GM18858 (cell line): ENCODE measurements at regions not wholly inside any gene's neighbourhood (a gene's known extent, or its start where the extent isn't known, plus 50 kb on each side); places are given as distances from the start of the nearest gene placed in this dataset.
"Not testable (repeated sequence)": the region's sequence is repeated elsewhere in the genome, so short reads cannot be mapped to it uniquely, and the experiment has no call there.

Experiments
- ATAC-seq: cut with Tn5 transposase; IDR thresholded peaks from one replicate; pipeline ENCODE4 v1.9.1; 2021; ENCODE audit not compliant: unreplicated experiment

- ATAC-seq, result no peak
Measured at GRCh38 chr5:115469904-115470516, 74.6 kb downstream of the FEM1C start.

GRCh38 chr5:115467628-115468027 lies 76.9 kb downstream of the FEM1C start:
- ATAC-seq, result no peak

DNA sequence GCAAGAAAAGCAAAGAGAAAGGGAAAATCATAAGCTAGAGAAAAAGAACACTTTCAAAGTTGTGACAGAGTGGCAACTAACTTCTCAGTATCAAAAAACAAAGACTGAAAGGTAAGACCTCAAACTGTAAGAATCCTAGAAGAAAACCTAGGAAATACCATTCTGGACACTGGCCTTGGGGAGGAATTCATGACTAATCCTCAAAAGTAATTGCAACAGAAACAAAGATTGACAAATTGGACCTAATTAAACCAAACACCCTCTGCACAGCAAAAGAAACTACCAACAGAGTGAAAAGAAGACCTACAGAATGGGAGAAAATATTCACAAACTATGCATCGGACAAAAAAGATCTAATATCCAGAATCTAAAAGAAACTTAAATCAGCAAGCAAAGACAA lies 79.1 kb downstream of the FEM1C start:
- ATAC-seq, result no peak

- no peak for ATAC-seq
Measured at GRCh38 chr5:115463983-115464382, 80.6 kb downstream of the FEM1C start.

GRCh38 chr5:115461506-115462290 lies 82.9 kb downstream of the FEM1C start:
- no peak for ATAC-seq

DNA sequence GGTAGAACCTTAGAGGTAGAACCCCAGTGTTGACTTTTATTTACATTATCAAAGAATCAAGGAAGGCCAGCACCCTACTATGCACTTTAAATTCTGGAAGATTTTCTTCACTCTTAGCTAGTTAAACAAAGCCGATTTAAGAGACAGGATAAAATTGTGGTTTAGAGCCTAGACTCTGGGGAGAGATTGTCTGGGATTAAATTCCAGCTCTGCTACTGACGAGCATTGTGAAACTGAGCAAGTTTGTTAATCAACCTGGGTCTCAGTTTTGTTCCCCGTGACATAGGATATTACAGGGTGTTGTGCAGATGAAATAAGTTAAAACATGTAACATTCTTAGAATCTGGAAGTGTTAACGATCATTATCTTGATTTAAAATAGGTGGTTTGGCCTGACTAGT lies 83.5 kb downstream of the FEM1C start:
- ATAC-seq, result no peak

DNA sequence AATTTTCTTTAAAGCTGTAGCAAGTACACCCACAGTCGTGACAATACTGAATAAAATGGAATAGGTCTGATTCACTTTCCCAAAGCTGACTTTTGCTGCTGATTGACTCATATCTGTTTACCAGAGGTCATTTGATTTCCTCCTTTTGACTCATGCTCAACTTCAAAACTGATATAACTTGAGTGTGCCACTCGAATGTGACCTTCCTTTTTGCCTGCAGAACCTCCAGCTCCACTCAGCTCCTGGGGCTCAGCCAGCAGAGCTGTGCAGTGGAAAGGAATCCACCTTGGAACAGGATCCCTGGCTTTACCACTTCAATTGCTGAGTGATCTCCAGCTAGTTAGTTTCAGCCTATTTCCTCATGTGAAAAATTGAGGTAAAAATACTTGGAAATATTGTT lies 84.1 kb downstream of the FEM1C start:
- peak; percentile 77 for ATAC-seq

- ATAC-seq, result no peak
Measured at GRCh38 chr5:115459855-115460341, 84.7 kb downstream of the FEM1C start.

DNA sequence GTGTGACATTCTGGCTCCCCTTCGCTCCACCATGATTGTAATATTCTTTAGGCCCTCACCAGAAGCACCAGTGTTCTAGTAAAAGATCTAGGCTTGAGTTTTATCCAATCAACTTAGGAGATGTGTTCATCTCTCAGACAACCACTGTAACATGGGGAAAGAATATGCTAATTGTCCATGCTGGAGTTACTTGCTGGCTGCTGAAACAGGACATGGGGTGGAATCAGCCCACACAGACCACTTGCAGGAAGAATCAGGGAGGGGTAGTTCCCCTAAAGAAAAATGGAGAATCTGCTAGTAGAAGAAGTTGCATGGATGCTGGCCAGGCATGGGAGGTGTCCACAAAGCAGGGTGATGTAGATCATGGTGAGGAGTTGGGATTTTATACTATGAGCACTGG lies 86.2 kb downstream of the FEM1C start:
- no peak for ATAC-seq

- ATAC-seq, result no peak
Measured at GRCh38 chr5:115458003-115458409, 86.6 kb downstream of the FEM1C start.

- no peak for ATAC-seq
Measured at GRCh38 chr5:115457571-115457970, 87.0 kb downstream of the FEM1C start.

GRCh38 chr5:115456539-115457040 lies 88.0 kb downstream of the FEM1C start:
- no peak for ATAC-seq

GRCh38 chr5:115456056-115456455 lies 88.5 kb downstream of the FEM1C start:
- no peak for ATAC-seq

GRCh38 chr5:115455301-115455707 lies 89.3 kb downstream of the FEM1C start:
- no peak for ATAC-seq

DNA sequence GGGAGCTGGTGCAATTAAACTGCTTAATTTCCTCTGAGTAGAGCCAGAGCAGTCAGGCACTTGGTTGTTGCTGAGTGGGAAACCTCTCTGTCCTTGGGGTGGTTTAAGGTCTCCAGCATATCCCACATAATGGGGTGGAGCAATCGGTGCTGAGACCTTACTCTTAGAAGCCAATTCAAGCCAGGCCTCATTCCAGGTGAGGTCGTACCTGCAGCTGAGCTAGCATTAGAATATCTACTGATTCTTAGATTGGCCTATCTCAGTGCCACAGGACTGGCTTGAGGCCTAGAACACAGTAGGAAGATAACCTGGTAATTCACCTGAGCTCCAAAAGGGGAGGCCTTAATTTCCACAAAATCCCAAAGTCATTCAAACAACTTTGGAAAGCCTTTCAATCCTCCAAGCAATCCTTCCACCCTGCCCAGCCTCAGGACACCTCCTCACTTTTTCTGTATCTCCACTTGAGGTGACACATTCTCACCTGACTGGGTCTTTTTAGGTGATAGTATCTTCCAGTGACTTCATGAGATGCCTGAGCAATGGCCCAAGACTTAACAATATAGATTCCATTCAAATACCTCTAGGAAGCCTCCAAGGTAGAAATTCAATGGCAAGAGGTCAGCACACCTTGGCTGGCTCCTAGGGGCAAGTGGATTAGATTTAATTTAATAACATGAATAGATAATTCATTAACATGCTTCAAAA lies 91.0 kb downstream of the FEM1C start:
- no peak for ATAC-seq

GRCh38 chr5:115452536-115453235 lies 91.9 kb downstream of the FEM1C start:
- no peak for ATAC-seq

- no peak for ATAC-seq
Measured at GRCh38 chr5:115452083-115452482, 92.5 kb downstream of the FEM1C start.

DNA sequence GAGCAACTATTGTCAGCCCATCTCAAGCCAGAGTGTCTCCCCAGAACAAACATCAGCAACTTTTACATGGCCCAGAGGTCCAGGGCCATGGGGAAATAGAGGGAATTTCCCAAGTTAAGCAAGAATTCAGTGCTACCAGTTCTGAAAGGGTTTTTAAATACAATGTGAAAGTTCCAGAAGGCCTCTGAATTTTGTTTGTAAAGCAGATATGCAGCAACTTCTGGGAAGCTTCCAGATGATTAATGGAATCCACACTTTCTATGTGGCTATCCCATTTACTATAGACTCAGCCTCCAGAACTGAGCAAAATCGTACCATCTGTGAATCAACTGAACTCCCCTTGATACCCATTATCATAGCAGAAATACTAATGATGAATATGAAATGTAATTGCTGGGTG lies 93.8 kb downstream of the FEM1C start:
- ATAC-seq, result no peak

- ATAC-seq, result not testable (repeated sequence)
Measured at GRCh38 chr5:115448630-115449029, 95.9 kb downstream of the FEM1C start.

GRCh38 chr5:115440782-115441451 lies 103.7 kb downstream of the FEM1C start:
- ATAC-seq, result no peak

DNA sequence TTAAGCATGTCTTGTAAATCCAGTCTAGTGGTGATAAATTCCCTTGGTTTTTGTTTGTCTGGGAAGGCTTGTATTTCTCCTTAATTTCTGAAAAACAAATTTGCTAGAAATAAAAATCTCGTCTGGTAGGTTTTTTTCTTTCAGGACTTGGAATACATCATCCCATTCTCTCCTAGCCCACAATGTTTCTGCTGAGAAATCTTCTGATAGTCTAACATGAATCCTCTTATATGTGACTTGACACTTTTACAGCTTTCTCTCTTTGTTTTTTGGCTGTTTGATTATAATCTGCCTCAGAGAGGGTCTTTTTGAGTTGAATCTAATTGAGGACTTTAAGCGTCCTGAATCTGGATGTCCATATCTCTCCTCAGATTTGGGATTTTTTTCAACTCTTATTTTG lies 104.9 kb downstream of the FEM1C start:
- ATAC-seq, result no peak
